Hepatic stellate cell (primary cell): ENCODE measurements at regions not wholly inside any gene's neighbourhood (a gene's known extent, or its start where the extent isn't known, plus 50 kb on each side); places are given as distances from the start of the nearest gene placed in this dataset.
"Not testable (repeated sequence)": the region's sequence is repeated elsewhere in the genome, so short reads cannot be mapped to it uniquely, and the experiment has no call there.

Experiments
- DNase-seq: peaks from one replicate; pipeline ENCODE4 v3.0.0; 2011; ENCODE audit warnings: low spot score

DNA sequence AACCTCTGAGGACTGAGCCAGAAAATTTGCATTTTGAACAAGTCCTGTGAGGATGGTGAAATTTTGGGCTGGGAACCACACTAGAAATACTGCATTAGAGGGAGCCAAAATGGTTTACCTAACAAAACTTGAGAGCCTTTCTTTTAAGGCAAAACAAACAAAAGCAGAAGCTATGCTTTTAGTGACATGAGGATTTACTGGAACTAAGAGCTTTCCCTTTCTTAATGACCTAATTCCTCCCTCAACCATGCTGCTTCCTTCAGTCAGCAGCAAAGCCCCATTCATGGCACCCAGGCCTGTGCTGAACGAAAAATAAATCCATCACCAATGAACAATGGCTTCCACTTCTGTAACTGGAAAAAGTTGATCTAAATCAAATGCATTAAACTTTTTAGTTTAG lies 974.3 kb downstream of the HACE1 start:
- no peak for DNase-seq

DNA sequence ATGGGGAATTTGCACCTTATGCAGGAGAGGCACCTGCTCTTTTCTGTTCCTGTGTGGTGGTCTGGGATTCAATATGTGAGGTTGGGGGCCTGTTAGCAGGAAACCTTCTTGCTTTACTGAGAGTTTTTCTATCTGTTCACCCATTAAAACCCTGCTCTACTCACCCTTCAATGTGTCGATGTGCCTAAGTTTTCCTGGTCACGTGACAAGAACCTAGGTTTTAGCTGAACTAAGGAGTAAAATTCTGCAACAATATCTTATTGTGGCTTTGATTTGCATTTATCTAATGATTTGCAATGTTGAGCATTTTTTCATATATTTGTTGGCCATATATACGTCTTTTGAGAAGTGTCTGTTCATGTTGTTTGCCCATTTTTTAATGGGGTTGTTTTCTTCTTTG lies 979.9 kb downstream of the HACE1 start:
- DNase-seq, result no peak

DNA sequence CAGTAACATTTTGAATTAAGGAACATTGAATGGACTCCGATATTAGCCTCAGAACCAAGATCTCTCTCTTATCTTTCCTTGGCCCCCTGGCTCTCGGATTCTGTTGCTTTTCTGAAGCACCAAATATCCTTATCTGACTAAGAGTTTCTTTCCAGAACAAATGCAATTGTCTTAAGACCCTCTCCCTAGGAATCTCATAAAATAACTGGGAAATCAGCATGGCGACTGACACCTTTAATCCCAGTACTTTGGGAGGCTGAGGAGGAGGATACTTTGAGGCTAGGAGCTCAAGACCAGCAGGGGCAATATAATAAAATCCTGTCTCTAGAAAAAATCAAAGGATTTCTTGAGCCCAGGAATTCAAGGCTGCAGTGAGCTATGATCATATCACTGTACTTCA lies 984.5 kb downstream of the HACE1 start:
- no peak for DNase-seq

DNA sequence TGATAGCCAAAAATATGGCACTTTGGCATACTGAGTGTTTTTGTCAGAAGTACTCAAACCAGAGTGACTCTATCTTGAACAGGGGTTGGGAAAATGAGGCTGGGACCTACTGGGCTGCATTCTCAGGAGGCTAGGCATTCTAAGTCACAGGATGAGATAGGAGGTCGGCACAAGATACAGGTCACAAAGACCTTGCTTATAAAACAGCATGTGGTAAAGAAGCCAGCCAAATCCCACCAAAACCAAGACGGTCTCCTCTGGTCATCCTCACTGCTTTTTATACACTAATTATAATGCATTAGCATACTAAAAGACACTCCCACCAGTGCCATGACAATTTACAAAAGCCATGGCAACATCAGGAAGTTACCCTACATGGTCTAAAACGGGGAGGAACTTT lies 985.1 kb downstream of the HACE1 start:
- DNase-seq, result no peak

DNA sequence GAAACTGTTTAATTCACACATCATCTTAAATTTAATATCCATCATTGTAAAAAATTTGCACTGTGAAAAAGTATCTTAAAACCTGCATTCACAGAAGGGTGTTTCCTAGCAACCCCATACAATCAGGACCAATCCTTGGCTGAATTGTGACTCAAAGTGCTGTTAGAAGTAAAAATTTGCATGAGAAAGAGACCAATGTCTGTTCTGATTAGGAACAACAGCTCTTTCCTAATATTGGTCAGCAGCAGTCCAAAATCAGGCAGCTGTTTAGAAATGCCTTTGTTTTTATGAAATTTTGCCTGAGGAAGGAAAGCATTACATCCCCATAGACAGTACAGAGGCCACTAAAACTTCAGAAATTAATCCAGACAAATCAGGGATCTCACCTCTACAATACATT lies 987.0 kb downstream of the HACE1 start:
- DNase-seq, result no peak

DNA sequence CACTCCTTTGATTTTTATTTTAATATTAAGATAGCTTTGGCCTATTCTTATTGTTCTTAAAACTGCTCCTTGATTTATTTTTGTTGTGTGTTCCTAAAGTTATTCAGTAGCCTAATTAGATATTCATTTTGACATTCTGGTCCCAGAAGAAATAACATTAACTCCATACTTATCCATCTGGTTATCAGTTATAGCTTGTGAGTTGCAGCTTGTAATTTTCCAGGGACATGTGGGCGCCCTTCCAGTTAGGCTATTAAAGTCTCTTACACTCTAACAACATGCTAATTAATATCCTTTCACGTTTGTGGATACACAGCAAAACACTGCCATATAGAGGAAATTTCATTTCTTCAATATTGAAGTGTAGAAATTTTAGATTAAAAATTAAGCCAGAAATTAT lies 987.5 kb downstream of the HACE1 start:
- no peak for DNase-seq

DNA sequence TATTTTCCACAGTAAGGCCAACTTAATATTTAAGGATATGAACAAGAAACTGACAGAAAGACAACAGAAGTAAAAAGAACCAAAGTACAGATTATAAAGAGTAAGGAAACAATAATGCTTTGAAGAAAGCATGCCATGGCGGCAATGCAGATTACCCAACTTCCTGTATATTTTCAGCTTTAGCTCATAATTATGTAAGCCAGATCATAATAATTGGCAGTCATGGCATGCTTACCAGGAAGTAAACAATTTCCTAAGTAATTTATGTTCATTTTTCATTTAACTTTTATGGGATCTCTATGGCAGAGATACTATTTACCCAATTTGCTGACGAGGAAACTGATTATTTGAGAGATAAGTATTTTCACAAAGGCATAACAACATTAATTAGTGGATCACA lies 988.7 kb downstream of the HACE1 start:
- DNase-seq, result no peak

DNA sequence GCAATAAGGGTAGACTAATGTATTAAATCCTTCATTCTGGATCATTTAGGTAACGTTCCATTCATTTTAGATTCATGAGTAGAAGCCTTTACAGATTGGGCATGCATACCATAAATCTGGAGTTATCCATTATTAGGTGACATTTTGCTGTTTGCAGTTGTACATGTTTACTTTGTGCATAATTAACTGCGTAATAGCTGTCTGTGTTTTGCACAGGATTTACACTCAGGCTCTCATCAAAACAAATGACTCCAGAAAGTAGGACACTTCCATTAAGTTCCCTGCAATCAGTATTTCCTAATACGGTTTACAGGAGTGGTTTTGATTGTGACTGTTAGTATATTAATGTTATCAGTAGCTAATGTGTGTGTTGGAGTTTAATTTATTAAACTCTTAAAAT lies 997.4 kb downstream of the HACE1 start:
- DNase-seq, result no peak

DNA sequence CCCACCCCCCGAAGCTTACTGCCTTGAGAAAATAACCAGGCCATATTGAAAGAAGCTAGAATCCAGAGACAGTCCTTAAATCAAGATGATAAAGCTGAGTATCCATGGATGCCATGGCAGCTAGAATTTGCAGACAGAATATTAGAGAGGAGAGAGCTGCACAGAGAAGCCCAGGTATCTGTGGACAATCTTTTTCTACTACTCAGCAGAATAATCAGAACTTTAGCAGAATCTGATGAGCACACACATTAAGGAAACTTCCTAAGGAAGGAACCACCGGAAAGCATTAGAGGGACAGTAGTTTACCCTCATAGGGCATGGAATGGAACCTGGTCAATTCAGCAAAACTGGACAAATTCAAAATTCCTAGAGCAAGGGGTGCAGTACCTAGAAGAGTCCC lies 1001.7 kb downstream of the HACE1 start:
- no peak for DNase-seq

DNA sequence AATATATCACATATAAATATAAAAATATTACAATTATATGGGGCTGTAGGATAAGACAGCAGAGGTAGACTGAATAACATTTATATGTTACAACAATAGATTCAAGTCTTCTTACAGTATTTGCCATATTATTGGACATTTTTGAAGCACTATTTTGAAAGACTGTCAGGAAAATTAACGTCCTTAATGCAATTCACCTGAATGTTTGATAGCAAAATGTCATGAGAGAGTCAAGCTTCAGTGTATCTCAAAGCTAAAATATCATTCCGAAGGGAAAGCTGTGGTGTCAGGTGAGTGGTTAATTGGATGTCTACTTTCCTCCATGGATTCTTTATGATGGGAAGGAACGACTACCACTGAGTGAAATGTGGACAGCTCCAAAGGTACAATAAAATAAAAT lies 1004.0 kb downstream of the HACE1 start:
- DNase-seq, result no peak

DNA sequence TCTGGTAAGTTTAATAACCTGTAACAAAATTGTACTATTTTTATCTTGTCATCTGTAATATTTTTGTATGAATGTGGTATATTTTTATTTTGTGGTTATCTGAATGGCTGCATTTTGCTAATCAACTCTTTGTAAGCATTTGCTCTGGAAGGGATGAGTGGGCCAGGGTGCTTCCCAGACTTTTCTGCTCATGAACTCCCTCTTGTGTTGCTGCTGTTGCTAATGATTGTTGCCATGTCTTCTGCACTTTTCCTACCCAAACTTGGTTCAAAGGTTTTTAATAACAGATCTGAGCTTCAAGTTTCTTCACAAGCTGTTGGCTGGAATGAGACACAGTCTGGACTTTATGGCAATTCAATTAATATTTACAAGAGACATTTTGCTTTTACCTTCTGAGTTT lies 1005.7 kb downstream of the HACE1 start:
- DNase-seq, result no peak

DNA sequence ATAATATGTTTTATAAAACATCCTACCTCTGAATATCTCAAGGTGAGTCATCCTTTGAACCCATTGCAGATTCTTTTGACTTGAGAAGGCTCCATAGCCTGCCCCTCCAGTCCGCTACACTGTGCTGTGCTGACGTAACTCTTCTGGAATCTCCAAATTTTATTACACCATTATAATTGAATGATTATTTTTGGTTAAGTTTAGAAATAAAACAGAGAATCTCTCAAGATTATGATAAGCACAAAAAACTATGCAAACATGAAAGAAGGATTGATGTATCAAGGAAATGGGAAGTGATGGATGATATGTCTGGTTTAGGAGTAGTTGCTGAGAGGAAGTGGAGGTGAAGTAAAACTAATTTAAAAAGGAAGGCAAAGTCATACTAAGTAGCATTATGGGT lies 1021.3 kb downstream of the HACE1 start:
- no peak for DNase-seq

DNA sequence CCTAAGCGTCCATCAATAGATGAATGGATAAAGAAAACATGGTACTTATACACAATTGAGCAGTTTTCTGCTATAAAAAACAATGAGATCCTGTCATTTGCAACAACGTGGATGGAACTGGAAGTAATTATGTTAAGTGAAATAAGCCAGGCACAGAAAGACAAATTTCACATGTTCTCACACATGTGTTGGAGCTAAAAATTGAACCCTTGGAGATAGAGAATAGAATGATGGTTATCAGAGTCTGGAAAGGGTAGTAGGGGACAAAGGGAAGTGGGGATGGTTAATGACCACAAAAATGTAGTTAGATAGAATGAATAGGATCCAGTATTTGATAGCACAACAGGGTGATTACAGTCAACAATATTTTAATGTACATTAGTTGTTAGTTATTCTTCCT lies 1033.5 kb downstream of the HACE1 start:
- no peak for DNase-seq

DNA sequence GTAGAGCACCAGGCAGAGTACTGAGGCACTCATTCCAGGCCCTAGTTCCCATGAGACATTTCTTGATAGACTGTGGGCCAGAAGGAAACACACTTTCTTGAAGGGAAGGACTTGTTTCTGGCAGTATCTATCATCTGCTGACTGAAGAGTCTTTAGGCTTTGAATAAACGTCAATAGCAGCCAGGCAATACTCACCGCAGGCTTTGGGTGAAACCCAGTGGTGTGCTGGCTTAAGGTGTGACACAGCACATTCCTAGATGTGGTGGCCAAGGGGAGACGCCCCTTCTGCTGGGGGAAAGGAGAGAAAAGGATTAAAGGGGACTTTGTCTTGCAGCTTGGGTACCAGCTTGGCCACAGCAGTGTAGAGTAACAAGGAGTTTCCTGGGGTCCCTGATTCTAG lies 1039.6 kb downstream of the HACE1 start:
- DNase-seq, result no peak

DNA sequence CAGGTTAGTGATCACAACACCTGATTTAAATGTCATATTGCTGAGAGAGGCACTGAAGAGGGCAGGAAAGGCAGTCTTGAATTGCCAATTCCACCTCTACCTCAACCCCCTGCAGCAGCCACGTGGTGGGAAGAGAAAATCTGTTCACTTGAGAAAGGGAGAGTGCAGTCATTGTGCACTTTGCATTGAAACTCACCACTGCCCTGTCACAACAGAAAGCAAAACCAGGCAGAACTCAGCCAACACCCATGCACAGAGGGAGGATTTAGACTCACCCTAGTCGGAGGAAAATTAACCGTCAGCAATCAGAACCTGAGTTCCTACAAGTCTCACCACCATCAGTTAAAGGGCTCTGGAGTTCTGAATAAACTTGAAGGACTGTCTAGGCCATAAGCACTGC lies 1040.2 kb downstream of the HACE1 start:
- no peak for DNase-seq

DNA sequence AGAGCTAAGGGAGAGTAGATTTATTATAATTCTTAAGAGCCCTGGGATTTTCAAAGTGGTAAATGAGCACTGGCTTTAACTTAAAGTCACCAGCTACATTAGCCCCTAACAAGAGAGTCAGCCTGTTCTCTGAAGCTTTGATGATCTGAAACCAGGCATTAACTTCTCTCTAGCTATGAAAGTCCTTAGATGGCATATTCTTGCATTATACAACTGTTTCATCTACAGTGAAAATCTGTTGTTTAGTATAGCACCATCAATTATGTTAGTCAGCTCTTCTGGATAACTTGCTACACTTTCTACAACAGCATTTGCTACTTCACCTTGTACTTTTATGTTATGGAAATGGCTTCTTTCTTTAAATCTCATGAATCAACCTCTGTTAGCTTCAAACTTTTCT lies 1046.7 kb downstream of the HACE1 start:
- DNase-seq, result no peak

DNA sequence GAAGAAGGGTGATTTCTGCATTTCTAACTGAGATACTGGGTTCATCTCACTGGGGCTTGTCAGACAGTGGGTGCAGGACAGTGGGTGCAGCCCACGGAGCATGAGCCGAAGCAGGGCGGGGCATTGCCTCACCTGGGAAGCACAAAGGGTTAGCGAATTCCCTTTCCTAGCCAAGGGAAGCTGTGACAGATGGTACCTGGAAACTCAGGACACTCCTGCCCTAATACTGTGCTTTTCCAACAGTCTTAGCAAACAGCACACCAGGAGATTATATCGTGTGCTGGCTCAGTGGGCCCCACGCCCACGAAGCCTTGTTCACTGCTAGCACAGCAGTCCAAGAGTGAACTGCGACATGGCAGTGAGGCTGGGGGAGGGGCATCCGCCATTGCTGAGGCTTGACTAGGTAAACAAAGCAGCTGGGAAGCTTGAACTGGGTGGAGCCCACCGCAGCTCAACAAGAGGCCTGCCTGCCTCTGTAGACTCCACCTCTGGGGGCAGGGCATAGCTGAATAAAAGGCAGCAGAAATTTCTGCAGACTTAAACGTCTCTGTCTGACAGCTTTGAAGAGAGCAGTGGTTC lies 1057.7 kb downstream of the HACE1 start:
- DNase-seq, result not testable (repeated sequence)

DNA sequence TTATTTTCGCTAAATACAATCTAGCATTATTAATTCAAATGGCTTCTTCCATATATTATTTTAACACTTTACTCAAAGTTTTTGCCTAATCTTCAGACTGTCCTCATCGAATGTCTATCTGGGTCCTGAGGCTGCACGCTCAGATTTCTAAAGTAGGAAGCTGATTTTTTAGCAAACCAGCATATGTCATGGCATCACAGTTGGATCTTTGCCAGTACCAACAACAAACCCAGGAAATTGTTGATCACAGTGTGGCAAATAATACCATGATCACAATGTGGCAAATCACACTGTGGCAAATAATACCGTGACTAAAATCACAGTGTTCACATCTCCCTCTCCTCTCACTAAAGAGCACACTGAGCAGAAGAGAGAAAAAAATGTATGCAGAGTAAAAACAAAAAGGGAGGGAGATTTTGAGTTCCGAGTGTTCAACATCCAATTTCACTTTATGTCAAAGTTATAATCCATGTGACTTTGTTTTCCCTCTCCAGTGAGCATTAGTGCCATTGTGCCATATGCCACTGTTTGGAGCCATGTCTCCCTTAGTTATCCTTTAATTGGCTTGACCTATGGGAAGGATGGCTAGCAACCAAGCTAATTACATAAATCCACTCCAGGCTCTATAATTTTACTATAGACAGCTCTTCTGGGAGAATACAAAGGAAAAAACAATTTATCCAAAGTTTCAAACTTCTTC lies 1059.6 kb downstream of the HACE1 start:
- no peak for DNase-seq

DNA sequence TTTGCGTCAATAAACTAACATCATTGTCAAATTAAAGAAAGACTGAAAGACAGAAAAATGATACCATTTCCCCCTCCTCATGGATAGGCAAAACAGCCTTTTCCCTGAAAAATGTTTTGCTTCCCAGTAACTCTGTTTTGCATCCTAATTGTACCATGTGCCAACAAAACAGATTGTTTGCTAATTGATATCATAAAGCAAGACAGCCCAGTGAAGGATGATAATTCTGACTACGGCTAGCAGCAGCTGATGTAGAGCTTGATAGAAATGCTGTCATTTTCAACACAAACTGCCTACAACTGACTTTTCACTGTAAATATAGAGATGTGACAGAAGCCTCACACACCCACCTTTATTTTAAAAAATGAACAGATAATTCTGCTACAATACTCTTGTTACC lies 1061.6 kb downstream of the HACE1 start:
- DNase-seq, result no peak

DNA sequence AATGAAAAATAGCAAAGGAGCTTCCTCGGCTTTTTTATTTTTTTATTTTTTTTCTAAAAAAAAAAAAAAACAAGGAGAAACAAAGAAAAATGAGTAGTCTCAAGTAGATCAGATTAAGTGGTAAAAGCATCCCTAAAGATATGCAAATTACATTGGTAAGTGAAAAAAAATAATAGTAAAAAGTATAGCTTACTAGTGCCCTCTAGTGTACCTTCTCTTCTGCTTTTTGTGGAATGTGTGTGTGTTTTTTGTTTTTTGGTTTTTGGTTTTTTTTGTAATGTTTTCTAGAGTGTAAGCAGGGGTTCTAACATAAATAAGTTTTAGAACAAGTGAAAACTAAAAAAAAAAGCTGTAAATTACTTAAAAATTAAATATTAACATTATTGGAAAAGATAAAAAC lies 1062.0 kb downstream of the HACE1 start:
- DNase-seq, result no peak

DNA sequence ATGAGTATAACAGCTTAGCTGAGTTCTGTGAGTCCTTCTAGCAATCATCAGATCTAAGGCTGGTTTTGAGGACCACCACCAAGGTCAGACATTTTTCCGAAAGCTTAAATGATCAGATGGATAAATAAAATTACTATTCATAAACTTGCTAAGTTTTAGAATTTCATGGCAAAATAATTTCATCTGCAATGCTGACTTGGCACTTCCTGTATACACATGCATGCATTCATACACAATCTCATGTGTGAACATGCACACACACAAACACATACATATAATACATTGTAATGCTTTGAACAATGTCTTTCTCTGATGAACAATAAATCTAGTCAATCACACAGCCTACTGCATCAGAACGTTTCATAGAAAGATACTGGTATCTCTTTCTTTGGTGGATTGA lies 1068.3 kb downstream of the HACE1 start:
- DNase-seq, result no peak

DNA sequence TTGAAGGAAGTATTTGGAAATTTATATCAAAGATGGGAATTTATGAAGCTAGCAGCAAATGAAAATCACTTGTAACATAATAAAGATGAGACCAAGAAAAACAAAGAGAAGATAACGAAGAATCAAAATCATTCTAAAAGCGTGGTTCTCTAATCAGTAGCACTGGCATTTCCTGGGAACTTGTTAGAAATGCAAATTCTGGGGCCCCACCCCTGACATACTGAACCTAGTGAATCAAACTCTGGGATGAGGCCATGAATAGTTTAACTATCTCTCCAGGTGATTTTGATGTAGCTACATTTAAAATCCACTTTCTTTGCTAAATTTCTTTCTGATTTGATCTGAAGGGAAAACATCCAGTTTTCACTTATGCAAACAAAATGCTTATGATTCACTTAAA lies 1075.6 kb downstream of the HACE1 start:
- no peak for DNase-seq

DNA sequence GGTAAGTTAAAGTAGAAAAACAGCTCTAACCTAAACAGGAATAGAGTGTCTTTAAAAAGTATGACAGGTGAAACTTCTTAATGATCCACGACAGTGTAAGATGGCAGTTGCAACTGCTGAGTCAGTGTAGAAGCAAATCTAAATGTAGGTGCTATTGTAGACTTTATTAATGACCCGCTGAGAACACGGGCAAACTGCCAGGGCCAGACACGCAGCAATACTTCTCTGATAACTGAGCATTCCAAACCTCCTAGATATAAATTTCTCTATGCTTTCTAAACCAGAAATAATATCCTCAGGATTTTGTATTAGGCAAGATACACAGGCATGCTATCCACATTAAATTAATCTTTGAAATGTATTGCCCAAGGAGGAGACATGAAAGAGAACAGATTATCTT lies 1076.4 kb downstream of the HACE1 start:
- no peak for DNase-seq

DNA sequence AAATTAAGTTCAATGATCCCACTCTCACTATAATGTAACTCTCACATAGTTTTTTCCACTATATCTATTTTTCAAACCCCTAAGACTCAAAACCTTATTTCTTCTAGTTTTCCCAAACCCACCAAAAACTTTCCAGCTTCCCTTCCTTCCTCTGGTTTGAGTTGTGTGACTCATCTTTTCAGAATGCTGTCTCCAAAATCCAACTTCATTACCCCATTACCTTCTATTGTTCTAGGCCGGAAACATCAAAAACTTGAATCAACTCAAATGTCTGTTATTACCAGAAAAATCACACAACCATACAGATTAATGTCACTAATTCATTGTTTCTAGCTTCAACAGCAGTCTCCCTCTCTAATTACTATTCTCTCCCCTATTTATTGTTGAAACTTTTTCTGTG lies 1090.3 kb downstream of the HACE1 start:
- DNase-seq, result no peak

DNA sequence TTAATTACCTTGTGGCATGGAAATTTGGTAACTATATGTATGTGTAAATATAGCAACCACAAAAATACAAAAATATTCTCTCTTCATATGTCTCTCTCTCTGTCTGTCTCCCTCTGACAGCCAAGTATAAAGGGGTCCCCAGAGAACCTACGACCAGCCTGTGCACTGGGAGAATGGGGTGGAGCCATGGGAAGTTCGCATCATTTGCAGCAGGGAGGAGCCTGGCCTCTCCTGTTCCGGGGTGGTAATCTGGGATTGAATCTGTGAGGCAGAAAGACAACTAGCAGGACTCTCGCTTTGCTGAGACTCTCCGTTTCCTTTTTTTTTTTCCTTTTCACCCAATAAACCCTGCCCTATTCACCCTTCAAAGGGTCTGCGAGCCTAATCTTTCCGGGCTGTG lies 1109.1 kb downstream of the HACE1 start:
- no peak for DNase-seq
